Non-pigmented ciliary epithelial cell (primary cell): ENCODE measurements at regions not wholly inside any gene's neighbourhood (a gene's known extent, or its start where the extent isn't known, plus 50 kb on each side); places are given as distances from the start of the nearest gene placed in this dataset.
"Not testable (repeated sequence)": the region's sequence is repeated elsewhere in the genome, so short reads cannot be mapped to it uniquely, and the experiment has no call there.

Experiments used
- DNase-seq: peaks from one replicate; pipeline ENCODE4 v3.0.0-alpha.2; 2010; ENCODE audit warnings: low read depth

DNA sequence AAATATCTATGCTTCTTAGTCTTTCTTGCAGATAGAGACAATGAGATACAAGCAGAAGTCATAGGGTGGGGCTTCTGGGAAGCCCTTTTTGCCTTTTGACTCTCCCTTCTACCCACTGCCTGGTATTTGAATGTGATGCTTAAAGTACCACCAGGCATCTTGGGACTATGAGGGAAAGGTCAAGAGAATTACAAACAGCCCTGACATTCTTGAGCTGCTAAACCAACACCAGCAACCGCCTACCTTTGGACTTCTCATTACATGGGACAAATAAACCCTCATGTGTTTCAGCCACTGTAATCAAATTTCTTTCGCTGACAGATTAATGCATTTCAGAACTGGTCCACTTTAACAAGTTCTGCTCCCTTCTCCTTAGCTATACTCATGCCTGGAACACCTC lies 112.8 kb downstream of the LUZP4 start:
- DNase-seq: no peak

DNA sequence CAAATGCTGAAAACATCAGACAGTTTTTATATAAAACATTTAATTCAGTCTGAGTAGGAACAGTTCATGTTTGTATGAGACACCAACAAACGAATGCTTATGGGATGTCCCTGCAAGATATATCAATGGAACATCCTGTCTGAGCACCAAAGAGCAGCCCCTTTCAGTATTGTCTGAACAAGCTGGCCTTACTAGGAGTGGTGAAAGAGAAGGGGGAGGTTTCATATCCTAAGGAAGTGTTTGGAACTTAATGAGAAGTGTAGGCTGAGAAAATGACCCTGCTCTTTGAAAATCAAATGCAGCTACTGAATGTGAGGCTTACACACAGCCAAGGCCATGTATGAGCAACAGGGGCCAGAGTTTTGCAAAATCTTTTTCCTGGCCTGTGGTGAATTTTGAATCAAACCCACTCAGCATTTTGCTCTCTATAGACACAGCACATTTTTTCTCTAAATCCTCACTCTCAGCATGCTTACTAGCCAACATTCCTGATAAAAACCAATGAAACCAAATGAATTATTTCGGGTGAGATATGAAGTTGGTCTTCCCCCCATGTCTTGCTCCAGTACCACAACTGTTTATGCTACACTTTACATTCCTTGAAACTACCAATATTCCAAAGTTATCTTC lies 119.4 kb downstream of the LUZP4 start:
- DNase-seq: no peak

DNA sequence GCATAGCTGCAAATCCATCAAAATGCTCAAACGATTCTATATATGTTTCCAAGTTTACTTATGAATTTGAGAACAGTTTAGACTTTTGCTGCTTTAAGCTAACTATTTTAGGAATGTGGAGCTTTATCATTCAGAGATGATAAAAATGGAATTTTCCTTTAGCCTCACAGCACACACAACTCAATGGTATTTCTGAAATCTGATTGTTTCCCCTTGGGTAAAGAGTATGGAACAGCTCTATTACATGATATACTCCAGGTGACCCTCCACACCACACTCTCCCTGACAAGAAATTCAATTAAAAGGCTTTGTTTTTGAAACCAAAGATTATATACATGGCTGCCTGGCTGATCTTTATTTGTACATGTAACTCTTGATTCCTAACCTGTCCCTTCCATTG lies 120.0 kb downstream of the LUZP4 start:
- no peak for DNase-seq

DNA sequence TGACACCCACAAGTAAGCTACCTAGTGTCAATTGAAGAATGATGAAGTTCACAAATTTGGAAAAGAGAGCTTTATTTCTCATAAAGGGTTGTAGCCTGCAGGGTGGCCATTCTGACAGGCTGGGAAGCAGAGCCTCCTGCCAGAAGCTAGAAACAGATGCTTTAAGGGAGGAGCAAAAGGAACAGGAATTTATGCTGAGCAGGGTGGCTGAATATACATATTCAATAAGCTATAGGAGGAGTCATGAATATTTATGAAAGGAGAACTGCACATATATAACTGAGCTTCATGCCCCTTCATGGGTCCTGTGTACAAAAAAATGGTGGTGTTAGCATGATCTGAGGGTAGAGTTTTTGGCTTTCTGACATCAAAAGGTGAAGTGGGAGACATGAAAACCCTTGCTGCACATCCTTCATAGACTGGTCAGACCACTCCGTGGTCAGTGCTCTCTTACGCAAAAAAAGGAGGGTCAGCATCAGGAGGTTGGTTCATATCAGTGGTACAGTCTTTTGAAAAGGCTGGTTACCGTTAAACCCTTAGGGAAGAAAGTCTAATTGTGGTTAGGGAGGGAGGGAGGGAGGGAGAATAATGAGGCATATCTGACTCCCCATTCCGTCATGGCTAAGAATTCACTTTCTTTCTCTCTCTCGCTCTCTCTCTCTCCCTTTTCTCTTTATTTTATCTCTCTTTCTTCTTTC lies 121.4 kb downstream of the LUZP4 start:
- no peak for DNase-seq

DNA sequence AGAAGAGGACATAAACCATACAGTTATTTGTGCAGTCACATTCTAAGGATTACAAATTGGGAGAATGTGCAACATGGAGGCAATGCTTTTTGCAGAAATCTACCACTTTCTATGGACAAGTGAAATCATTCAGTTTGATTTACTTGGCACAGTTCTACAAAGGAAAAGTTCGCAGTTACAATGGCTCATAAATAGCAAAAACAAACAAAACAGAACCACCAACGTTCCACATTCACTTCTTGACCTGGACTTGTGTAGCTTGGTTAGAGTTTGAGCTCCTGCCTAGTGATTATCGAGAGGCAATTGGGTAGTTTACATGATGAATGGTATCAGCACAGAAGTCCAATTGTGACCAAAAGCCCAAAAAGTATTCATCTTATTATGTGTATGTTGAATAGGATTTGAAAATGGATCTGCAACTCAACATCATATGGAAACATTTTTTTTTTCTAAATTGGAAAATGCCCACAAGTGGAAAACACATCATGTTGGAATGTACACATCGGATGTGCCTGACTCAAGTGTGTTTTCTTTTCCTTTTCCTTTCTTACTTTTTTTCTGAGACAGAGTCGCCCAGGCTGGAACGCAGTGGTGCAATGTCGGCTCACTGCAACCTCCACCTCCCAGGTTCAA lies 123.8 kb downstream of the LUZP4 start:
- DNase-seq: no peak

DNA sequence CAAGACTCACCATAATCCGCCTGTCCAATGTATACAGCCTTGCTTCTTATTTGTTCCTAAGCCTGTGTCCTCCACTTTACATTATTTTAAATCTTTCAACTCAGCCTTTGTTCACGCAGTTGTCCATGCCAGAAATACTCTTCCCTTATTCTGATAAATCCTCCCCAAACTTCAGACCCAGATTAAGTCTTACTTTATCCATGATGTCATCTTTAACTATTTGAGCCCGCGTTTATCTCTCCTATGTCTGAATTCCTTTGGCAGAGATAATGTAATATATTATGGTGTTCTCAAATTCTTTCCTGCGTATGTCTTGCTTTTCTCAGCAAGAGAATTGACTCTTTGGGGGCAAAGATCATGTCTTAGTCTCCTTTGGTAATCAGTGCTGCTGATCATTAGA lies 129.6 kb downstream of the LUZP4 start:
- DNase-seq: peak; percentile 10

DNA sequence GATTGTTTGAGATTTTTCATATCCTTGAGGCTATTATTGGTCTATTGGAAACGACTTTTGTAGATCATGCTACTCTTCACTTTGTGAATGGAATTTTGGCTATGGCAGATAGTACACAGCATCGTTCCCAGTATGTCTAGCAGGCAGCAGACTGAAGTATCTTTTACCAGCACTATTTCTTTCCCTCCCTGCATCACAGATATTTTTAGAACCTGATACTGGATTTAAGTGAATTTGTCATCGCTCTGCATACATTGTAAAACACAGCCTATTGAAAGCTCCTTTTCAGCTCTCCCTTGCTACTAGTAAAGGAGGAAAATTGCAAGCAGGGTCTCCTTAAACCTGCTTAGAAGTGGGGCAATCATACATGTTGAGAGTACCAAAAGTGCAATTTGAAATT lies 133.6 kb downstream of the LUZP4 start:
- DNase-seq: no peak

DNA sequence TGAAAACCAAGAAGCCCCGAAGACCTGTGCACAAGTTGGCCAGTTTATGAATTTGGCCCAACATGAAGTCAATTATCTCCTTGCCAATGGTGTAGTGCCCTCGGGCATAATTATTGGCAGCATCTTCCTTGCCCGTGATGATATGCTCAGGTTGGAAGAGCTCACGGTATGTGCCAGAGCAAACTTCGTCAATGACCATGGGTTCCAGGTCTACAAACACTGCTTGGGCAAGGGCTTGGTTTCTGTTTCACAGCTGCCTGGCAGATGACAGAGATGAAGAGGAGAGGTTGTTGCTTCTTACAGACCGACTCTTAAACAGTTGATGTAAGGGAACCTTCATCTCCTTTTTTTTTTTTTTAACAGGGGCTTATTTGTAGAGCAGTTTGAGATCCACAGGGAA lies 135.6 kb upstream of the PLS3 start:
- no peak for DNase-seq

DNA sequence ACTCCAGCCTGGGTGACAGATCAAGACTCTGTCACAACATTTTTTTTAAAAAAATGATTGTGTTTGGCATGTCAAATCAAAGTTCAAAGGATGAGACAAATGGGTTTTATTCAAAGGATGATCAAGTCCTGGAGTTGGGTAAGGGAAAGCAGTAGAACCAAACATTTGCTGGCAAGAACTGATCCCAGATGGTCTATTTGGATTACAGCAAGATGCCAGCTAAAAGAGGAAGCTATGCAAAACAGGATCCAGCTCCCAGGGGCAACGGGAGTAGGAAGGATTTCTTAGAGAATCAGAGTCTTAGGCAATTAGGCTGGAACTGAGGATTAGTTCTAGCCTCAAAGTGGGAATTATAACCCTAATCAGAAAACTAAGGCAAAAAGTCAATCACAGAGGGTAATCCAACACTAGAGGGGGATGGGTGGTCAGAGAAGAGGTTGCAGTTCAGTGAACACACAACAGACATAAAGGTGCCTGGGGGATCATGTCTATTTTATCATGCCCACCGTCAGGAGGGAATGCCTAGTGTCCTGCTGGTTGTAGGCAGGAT lies 133.0 kb upstream of the PLS3 start:
- DNase-seq: no peak

DNA sequence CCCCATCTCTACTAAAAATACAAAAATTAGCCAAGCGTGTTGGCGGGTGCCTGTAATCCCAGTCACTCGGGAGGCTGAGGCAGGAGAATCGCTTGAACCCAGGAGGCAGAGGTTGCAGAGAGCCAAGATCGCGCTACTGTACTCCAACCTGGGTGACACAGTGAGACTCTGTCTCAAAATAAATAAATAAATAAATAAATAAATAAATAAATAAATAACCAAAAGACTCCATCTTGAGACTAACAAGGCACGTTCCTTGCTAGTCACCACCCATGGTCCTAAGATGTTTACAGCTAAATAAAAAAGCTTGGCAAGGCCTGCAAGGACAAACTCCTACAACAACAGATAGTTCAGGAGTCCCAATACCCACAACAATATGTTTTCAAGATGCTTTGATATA lies 126.1 kb upstream of the PLS3 start:
- DNase-seq: not testable (repeated sequence)

DNA sequence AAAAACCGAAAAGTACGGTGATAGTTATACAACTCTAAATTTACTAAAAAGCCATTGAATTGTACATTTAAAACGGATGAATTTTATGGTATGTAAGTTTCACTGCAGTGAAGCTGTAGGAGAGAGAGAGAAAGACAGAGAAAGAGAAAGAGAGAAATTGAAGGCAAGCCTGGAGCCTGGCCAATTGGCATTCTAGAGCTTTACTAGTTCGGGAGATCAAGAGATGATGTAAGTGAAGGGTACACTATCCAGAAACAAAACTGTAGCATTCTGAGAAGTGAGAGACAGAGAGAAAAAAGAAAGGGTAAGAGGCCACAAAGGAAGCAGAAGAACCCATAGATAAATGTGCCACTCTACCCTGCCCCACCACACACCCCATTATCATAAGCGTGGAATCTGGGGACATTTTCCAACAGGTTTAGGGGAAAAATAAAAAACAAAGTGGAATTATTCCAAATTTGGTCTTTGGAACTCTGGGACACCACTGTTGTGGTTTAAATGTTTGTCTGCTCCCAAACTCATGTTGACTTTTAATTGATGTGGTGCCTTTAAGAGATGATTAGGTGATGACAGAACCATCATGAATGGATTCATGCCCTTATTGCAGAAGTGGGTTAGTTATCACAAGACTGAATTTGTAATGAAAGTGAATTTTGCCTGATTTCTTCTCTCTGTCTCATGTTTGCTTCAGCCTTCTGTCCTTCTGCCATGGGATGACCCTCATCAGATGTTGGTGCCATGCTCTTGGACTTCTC lies 123.0 kb upstream of the PLS3 start:
- DNase-seq: no peak

DNA sequence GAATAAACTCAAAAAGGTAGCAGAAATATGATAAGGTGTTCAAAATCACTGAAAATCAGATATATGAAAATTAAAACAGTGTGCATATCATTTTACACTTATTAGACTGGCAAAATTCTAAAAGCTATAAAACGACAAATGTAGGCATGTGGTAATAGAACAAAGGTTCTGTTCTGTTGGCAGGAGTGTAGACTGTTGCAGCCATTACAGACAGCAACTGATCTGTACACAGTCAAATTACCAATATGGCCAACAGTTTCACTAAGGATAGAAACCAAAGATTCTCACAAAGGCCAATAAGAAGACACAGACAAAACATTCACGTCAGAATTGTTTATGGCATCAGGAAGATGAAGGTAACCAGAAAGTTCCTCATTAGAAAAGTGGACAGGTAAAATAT lies 112.8 kb upstream of the PLS3 start:
- DNase-seq: no peak

DNA sequence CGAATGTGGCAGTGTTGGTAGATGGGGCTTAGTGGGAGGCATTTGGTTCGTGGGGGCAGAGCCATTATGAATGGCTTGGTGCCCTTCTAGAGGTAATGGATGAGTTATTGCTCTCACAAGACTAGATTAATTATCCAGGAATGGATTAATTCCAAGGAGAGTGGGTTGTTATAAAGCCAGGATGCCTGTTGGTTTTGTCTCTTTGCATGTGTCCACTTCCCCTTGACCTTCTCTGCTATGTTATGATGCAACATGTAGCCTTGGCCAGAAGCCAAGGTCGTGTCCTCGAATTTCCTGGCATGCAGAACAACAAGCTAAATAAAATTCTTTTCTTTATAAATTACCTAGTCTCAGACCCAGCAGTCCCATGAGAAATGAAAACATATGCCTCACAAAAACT lies 111.2 kb upstream of the PLS3 start:
- no peak for DNase-seq

DNA sequence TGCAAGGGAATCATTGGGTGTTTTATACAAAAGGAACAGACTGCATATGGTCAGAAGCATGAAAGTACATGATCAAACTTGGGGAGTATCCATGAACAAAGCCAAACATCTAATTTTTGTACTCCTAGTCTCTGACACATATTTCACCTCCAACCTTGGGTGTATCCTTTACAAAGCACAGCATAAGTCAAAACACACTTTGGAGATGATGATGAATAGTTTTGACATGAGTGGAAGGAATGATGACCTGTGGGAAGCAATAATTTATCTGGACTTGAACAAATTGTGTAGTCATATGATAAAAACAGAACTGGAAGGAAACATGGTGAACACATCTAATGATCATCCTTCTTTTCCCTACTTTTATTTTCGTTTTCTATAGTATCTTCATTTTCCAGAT lies 108.7 kb upstream of the PLS3 start:
- no peak for DNase-seq

DNA sequence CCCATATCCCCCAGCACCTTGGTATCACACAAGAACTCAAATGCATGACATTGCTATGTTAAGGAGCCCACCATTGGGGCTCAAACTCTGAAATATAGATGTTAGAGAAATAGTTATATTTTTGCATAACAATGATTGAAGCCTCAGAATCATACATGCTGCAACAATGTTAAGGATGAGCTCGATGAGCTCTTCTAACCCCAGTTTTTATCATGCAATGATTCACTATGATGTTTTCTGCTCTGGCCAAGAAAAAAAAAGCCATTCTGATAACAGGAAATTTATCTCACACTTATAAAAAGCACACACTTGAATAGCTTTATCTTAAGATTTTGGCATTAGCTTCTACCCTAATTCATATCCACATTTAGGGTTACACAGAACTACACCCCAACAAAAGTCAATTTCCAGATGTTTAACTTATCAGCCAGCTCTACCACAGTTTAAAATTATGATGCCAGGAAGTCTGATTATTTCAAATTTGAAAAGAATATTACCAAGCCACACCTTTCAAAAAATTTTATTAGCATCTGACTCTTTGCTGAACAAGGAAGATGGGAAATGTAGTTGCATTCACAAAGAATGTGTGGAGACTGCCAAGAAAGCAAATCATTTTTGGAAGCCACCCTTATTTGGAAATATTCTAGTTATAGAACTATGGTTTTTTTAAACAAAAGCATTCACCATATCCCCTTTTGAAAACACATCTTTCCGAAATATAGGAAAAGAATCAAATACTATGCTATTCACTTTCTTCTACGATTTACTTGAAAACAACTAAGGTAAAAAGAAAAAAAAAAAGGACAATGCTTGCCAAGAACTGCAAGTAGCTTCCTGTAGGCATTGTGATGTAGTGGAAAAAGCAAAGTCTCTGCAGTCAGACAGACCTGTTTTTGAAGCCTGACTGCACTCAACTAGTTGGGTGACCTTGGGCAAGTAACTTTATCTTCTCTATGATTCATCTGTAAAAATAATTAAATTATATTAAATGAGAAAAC lies 100.8 kb upstream of the PLS3 start:
- DNase-seq: peak; percentile 32

DNA sequence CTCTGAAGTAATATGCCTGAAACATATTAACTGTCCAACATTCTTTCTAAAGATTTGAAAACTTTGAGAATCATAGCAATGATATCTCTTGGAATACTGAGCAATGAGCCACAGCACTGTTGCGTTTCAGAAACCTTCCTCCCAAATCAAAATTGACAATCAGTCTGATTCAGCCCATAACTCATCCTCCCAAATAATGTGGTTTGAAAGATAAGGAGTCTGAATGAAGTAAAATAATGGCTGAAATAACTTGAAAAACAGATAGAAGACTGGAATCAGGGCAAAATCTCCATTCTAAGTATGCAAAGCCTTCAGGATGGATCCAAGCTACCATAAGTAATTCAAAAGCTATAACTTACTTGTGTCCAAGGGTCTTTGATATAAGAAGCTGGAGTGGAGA lies 98.6 kb upstream of the PLS3 start:
- no peak for DNase-seq

DNA sequence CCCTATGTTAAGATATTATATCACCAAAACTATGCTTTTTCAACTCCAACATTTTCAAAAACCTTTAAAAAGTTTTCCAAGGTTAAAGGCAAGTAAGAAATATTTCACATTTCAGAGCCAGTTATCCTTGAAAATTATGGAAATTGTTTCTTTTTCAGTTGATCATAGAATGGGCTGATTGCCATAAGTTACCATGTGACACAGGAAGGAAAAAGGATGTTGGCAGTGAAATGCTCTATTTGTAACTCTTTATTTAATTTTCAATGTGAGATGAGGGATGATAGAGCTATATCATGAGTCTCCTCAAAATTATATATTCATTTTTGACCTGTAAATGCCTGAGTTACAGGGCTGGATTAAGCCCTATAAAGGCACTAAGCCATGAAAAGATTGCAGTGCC lies 93.0 kb upstream of the PLS3 start:
- no peak for DNase-seq

DNA sequence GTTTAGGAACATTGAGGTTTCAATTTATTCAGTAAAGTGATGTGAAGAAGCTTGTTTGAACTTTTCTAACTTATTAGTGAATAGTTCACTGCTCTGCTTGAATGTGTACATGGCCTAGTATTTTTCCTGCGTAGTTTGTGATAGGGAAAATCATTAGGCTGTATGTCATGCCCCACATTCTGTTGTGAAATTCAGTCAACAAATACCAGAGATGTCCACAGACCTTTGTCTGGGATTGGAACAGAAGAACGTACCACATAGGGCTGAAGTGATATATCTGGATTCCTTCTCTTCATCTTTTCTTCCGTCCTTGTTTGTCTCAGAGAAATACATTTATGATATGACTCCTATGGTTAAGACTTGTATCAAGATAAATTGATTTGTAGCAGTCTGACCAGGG lies 88.8 kb upstream of the PLS3 start:
- no peak for DNase-seq

DNA sequence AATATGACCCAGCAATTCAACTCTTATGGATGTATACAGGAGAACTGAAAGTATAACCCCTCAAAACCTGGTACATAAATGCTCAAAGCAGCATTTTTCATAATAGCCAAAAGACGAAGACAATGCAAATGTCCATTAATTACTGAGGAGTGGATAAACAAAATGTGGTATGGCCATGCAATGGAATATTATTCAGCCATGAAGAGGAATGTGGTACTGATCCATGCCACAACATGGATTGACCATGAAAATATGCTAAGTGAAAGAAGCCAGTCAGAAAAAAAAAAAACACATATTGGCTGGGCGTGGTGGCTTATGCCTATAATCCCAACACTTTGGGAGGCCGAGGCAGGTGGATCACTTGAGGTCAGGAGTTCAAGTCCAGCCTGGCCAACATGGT lies 74.5 kb upstream of the PLS3 start:
- no peak for DNase-seq

DNA sequence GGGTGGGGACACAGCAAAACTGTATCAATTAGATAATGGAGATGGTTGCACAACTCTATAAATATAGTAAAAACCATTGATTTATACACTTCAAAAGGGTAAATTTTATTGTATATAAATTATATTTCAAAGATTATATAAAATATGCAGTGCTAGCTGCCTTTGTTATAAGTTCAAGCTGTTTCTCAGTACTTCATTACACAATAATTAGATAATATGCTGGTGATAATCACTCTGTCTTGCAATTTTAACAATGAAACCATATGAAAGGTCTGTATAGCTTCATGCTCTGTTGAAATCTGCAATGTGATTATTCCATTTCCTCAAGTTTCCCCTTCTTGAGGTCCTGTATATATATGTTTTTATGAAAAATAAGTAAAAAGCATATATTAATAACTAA lies 73.4 kb upstream of the PLS3 start:
- DNase-seq: no peak

DNA sequence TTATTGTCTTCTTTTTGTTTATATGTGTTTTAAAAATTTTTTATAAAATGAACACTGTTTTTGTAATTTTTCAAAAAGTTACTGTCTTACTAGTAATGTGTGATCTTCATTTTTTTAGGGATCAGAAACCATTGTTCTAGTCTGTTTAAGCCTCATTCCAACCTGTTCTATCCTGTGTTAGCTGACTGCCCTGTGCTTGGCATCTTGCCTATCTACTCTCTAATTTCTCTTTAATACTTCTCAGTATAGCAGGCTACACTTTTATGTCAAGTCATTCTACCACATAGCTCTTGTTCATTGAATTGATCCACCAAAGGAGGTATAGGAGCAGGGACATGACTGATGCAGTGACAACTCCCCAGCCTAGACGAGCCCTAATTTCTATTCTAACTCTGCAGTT lies 70.2 kb upstream of the PLS3 start:
- DNase-seq: no peak

DNA sequence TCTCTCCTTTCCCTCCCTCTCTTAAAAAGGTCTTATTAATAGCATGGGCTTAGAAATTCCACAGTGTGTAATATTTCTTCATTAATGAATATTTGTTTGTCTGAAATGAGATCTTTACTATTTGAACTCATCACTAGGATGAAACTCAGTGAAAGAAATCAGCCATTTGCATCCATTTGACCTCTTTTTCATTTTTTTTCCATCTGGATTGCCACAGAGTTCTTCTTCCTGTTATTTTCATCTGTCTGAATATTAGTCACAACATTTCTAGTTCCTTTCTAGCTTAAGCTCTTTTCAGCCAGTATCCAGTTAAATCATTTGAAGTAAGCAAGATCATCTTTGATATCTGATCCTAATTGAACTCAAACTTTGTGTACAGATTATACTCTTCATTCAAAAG lies 69.2 kb upstream of the PLS3 start:
- DNase-seq: no peak
